GM19467 (cell line): ENCODE measurements at regions not wholly inside any gene's neighbourhood (a gene's known extent, or its start where the extent isn't known, plus 50 kb on each side); places are given as distances from the start of the nearest gene placed in this dataset.
"Not testable (repeated sequence)": the region's sequence is repeated elsewhere in the genome, so short reads cannot be mapped to it uniquely, and the experiment has no call there.

Source experiments
- ATAC-seq: cut with Tn5 transposase; IDR thresholded peaks from one replicate; pipeline ENCODE4 v1.9.1; 2021; ENCODE audit warnings: mild to moderate bottlenecking, moderate library complexity; ENCODE audit not compliant: unreplicated experiment

GRCh38 chr11:109963101-109963500, 130.1 kb upstream of the ZC3H12C start:
- ATAC-seq: no peak

GRCh38 chr11:109964487-109964886, 128.7 kb upstream of the ZC3H12C start:
- ATAC-seq: no peak

GRCh38 chr11:109965445-109965844, 127.7 kb upstream of the ZC3H12C start:
- ATAC-seq: not testable (repeated sequence)

GRCh38 chr11:109965926-109966325, 127.3 kb upstream of the ZC3H12C start:
- ATAC-seq: not testable (repeated sequence)

- ATAC-seq: not testable (repeated sequence)
These were observed 126.1 kb upstream of the ZC3H12C start for GRCh38 chr11:109967136-109967535.

DNA sequence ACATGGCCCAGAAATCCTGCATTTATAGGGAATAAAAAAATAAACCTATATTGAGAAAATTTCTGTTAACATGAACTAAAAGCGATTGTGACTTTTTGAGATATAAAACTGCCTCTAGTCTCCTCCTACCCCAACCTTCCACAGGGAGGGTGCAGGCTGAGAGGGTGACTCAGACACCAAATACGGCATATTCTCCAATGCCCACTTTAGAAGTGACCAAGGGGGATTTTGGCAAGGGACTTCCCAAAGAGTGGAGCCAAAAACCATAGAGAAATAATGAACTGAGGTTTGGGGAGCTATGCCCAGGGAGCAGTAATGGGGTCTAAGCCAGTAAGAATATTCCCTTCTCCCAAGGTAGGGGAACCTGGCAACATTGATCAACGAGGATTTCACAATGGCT, 124.9 kb upstream of the ZC3H12C start:
- ATAC-seq: no peak

GRCh38 chr11:109968781-109969180, 124.4 kb upstream of the ZC3H12C start:
- no peak for ATAC-seq

DNA sequence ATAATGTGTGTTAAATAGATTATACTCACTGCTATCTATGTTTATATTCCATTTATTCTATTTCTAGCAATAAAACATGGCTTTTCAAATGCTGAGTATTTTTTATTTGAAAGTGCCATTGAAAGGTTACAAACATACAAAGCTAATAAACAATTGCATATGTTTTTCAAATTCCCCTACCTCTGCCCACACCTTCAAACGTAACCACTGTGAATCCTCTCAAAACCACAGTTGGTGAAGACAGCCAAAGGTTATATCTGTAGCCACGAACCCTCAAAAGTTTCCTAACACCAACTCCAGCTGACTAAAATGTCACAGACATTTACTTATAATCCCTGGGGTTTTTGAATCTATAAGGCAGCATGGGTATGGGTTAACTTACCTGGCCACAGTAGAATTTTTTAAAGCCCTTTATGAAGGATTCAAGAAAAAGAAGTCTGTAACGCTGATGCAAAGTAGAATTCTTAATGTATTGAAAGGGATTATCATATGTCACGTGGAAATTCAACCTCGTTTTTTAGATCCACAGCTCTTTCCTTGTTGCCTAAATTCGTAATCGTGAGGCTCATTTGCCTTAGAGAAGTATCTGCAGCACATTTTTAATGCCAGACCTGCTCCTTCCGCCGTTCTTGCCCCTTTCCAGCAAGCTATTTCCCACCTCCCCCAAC, 122.5 kb upstream of the ZC3H12C start:
- peak; percentile 66 for ATAC-seq

DNA sequence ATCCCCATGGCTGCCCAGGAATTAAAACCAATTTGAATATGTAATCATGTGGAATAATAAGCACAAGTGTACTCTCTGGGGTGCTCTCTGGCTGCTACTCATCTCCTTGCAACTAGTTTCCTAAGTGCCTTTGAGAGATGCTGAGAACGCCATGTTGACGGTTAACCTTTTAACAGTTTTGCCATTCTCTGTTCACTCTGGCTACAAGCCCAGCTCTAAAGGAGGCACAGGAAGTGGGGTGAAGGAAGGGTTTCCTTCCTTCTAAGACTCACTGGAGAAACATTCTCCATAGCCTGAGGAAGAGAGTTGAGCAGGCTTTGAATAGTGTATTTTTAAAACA, 122.0 kb upstream of the ZC3H12C start:
- ATAC-seq: no peak

- ATAC-seq: peak; percentile 64
These were observed 120.9 kb upstream of the ZC3H12C start for GRCh38 chr11:109972181-109972715.

DNA sequence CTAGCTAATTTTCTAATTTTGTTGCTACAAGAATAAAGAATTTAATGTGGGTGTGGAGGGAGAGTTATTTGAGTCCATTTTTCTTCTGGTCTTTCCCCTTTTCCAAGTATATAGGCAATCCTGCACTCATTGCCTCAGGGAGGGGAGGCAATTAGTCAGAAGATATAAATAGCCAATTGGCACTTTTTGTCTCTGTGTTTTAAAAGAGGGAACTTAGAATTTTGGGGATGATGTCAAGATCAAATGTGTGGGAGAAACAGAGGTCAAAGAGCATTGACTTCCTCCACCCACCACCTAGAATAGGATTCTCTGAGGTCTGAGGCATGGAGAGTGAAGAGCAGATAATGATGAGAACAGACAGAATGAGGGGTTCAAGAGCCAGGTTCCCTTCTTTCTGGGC, 120.3 kb upstream of the ZC3H12C start:
- no peak for ATAC-seq

GRCh38 chr11:109973486-109973885, 119.7 kb upstream of the ZC3H12C start:
- ATAC-seq: no peak

- no peak for ATAC-seq
These were observed 118.7 kb upstream of the ZC3H12C start for GRCh38 chr11:109974523-109974922.

DNA sequence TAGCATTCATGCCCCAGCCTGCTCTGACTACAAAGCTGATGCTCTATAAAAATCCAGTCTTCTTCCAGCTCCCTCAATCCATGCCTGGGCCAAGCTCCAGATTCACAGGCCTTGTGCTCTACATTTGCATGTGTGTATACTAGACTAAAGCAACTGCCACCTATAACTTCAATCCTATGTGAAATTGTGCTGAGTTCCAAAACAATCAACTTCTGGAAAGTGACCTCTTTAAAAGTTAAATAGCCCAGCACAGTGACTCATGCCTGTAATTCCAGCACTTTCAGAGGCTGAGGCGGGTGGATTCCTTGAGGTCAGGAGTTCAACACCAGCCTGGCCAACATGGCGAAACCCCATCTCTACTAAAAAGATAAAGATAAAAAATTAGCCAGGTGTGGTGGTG, 114.3 kb upstream of the ZC3H12C start:
- ATAC-seq: no peak

DNA sequence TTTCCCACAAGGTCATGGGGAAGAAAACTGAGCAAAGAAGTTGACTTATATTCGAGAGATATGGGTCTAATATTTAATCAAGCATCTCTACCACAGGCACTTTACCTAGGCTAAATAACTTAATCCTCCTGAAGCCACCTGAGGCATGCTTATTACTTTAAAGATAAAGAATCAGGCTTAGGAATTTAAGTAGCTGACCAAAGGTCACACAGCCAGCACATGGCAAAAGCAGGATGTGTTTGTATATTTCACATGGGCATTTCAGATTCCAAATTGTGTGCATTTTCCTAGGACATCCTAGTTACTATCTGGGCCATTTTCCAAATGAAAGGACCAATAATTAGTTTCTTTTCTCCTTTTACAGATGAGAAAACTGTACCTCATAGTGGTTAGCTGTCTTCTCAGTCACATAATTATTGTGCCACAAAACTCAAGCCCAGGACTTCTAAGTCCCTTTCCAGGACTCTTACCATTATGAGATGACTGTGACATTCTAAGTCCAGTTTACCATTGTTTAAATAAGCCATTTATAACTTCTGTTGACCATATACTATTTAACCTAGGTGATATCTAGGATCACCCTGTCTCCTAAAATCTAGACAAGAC, 112.1 kb upstream of the ZC3H12C start:
- ATAC-seq: no peak

DNA sequence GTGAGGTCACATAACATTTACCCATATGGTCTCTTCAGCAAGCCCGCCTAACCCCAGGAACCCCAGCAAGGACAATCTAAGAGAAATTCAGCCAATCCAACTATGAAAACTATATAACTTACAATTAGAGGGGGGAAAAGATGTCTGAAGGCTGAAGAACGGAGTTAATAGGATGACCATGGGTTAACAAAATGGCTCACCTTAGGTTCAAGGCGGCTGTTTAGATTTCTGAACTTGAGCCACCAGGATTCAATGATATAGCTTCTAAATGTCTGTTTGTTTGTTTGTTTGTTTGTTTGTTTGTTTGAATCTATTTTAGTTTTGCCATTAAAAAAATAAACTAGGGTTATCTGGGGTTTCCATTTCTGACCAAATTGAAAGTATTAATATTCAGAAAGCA, 109.8 kb upstream of the ZC3H12C start:
- no peak for ATAC-seq

DNA sequence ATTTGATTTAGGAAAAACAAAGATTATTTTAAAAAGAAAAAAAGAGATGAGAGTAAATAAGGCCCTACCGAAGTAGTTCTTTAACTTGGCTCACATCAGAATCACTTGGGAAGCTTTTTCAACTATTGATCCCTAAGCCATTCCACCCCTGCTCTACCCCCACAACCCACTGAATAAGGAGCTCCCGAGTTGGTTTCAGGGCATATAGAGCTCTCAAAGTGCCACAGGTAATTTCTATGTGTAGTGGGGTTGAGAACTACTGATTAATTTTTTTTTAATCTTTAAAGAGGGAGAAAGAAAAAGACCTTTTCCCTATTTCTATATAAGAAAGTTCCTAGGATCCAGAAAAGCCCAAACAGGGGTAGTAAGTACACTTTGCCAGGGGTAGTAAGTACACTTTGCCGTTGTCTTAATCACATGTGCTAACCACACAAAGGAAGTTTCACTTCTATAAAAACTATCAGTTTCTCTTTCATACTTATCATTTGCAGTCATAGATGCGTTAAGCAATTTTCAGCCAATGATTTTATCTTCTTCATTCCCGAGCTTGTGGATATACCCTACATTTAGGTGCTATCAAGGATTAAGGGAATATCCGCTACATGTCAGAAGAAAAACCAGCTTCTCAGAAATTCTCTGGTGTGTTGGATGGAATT, 108.4 kb upstream of the ZC3H12C start:
- ATAC-seq: peak; percentile 93

DNA sequence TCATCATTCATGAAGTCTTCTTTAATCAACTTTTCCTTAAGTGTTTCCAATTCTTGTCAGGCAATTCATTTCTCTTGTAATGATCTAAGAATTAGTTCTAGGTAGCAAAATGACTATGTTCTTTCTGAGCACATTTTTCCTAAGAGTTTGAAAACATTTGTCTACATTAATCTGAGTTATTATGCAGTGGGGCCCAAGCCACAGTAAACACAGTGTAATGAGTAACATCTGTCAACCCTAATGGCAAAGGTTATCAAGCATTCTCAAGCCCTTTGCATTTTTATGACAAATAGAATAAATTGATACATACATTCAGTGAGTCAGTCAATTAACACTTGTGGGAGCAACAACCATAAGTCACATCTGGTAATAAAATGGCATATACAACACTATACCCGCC, 106.7 kb upstream of the ZC3H12C start:
- no peak for ATAC-seq

DNA sequence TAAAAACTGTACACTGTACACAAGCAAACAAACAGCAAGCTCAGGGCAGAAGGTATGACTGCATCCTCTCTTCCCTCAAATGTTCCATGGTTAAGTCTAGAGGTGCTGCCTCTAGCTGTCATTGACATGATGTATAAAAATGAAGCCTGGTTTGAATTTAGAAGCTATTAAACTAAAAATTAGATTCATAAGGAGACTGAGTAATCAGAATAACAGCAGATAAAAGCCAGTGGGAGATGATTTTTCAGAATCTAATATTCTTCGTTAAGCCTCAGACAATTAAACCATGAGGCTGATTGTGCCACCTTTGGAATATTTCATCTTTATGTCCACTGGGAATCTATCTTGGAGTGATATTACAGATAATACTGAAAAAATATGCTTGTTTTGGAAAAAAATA, 101.4 kb upstream of the ZC3H12C start:
- ATAC-seq: no peak

DNA sequence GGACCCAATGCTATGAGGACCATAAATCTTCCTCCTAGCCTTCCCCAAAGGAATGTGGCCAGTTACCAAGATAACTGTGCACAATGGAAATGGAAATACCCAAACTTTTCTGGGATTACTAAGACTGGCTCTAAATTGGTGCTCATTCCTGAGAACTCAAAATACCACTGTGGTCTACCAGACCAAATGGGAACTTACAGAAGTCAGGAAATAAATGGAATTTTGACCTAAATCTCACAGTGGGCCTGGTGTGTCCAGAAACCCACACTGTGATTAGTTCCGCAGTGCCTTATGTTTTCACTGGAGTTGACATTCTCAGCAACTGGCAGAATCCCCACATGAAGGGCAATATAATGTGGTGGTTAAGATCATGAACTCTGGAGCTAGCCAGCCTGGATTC, 99.4 kb upstream of the ZC3H12C start:
- ATAC-seq: no peak

- no peak for ATAC-seq
These were observed 98.3 kb upstream of the ZC3H12C start for GRCh38 chr11:109994907-109995306.

DNA sequence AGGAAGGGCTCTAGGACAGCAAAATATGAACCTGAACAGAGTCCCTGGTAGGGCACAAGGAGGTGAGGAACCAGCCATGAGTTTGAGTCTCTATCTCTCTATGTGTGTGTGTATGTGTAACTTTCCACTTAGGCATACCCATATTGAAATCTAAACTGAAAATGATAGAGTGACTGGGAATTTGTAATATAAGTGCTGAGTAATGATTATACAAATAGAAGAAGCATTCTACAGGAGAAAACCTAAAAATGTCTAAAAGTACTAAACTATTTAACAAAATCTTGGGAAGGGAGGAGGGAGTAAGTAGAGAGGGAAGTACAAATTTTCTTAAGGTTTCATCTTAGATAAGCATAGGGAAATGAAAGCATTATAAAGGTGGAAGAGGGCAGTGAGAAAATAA, 97.1 kb upstream of the ZC3H12C start:
- ATAC-seq: no peak
